Cardiac muscle cell (in vitro differentiated cells and primary cell): ENCODE measurements at regions not wholly inside any gene's neighbourhood (a gene's known extent, or its start where the extent isn't known, plus 50 kb on each side); places are given as distances from the start of the nearest gene placed in this dataset.
A peak's percentile ranks its signal among the peaks of the same experiment; 100 is the strongest.
"Not testable (repeated sequence)": the region's sequence is repeated elsewhere in the genome, so short reads cannot be mapped to it uniquely, and the experiment has no call there.

ENCODE experiments used
- DNase-seq, 2 donors: peaks; one replicate each; pipeline versions ENCODE4 v3.0.0 to v3.0.0-alpha.2; 2010 to 2017; ENCODE audit warnings: low read depth in 1 of 2, low spot score in 1 of 2
- H3K27ac ChIP-seq: fragments of 200-600 bp; sonication (generic); 2 replicates; pipeline ENCODE4 v1.5.1; 2016
- H3K27me3 ChIP-seq: fragments of 200-600 bp; sonication (generic); 2 replicates; pipeline ENCODE4 v1.6.0; 2016; ENCODE audit warnings: control low read depth
- H3K36me3 ChIP-seq: fragments of 200-600 bp; sonication (generic); 2 replicates; pipeline ENCODE4 v1.5.1; 2016; ENCODE audit warnings: control low read depth
- H3K4me1 ChIP-seq: fragments of 200-600 bp; sonication (generic); 2 replicates; pipeline ENCODE4 v1.8.1; 2017; ENCODE audit warnings: low read depth, mild to moderate bottlenecking, mixed run types
- H3K4me3 ChIP-seq: fragments of 200-600 bp; sonication (generic); 2 replicates; pipeline ENCODE4 v1.5.1; 2016; ENCODE audit warnings: mild to moderate bottlenecking
- H3K9me3 ChIP-seq: fragments of 200-600 bp; sonication (generic); 2 replicates; pipeline ENCODE4 v1.5.1; 2017; ENCODE audit warnings: low read depth, mild to moderate bottlenecking, control low read depth
- CTCF ChIP-seq: IDR thresholded peaks from 2 replicates; pipeline ENCODE4 v1.5.1; 2012; ENCODE audit warnings: low read depth, mild to moderate bottlenecking, low read length

GRCh38 chr4:177987896-177988295 lies 545.7 kb upstream of the AGA start:
- no peaks in the 10 kb centered on the region for H3K9me3 ChIP-seq
- H3K4me3 ChIP-seq: no peak overlapping the region
- no peaks in the 10 kb centered on the region for H3K36me3 ChIP-seq
- H3K27ac ChIP-seq: no peak overlapping the region
- no peaks in the 10 kb centered on the region for H3K27me3 ChIP-seq
- TF ChIP-seq CTCF: no peak
- H3K4me1 ChIP-seq: no peaks in the 10 kb centered on the region
- no peak for DNase-seq

- TF ChIP-seq CTCF: no peak
Measured at GRCh38 chr4:177989503-177990201, 547.4 kb upstream of the AGA start.

GRCh38 chr4:178003098-178003657 lies 560.9 kb upstream of the AGA start:
- no peaks in the 10 kb centered on the region for H3K9me3 ChIP-seq

More at GRCh38 chr4:177989503-177990201, 547.4 kb upstream of the AGA start:
- Histone ChIP-seq H3K4me1 (no peaks in the 10 kb centered on the region), H3K27ac (no peak overlapping the region), H3K4me3 (no peak overlapping the region), H3K27me3 (no peaks in the 10 kb centered on the region), H3K9me3 (no peaks in the 10 kb centered on the region), H3K36me3 (no peaks in the 10 kb centered on the region)
- DNase-seq: no peak

GRCh38 chr4:178010596-178010995 lies 568.4 kb upstream of the AGA start:
- Histone ChIP-seq H3K36me3 (no peaks in the 10 kb centered on the region), H3K4me1 (no peaks in the 10 kb centered on the region), H3K27me3 (no peaks in the 10 kb centered on the region), H3K4me3 (no peak overlapping the region), H3K9me3 (no peaks in the 10 kb centered on the region), H3K27ac (no peak overlapping the region)
- no peak for DNase-seq
- TF ChIP-seq CTCF: no peak

More at GRCh38 chr4:178003098-178003657, 560.9 kb upstream of the AGA start:
- Histone ChIP-seq H3K36me3 (no peaks in the 10 kb centered on the region), H3K4me3 (no peak overlapping the region), H3K4me1 (no peaks in the 10 kb centered on the region), H3K27me3 (no peaks in the 10 kb centered on the region), H3K27ac (no peak overlapping the region)
- TF ChIP-seq CTCF: no peak
- DNase-seq: no peak

- not testable (repeated sequence) for H3K27me3 ChIP-seq, H3K36me3 ChIP-seq, H3K4me1 ChIP-seq, DNase-seq, H3K9me3 ChIP-seq, H3K27ac ChIP-seq, H3K4me3 ChIP-seq
Measured at GRCh38 chr4:178015046-178015445, 572.8 kb upstream of the AGA start.

- Histone ChIP-seq H3K27ac (no peak overlapping the region), H3K27me3 (no peaks in the 10 kb centered on the region), H3K4me3 (no peak overlapping the region), H3K36me3 (no peaks in the 10 kb centered on the region), H3K9me3 (no peaks in the 10 kb centered on the region), H3K4me1 (peaks cover 6% of the 10 kb centered on the region)
- TF ChIP-seq CTCF: no peak
- peak in 1 of 2 donors; percentile 34 for DNase-seq
Measured at GRCh38 chr4:178026999-178027398, 584.8 kb upstream of the AGA start.
